ENCODE measurements at regions not wholly inside any gene's neighbourhood (a gene's known extent, or its start where the extent isn't known, plus 50 kb on each side); places are given as distances from the start of the nearest gene placed in this dataset.

GRCh38 chr20:22373164-22373895, 211.0 kb downstream of the FOXA2 start:
- no peak for DNase-seq

- no peak for DNase-seq
Observed at GRCh38 chr20:22371843-22372242, 212.5 kb downstream of the FOXA2 start.

GRCh38 chr20:22370137-22370536, 214.2 kb downstream of the FOXA2 start:
- DNase-seq, result no peak

GRCh38 chr20:22369100-22369499, 215.3 kb downstream of the FOXA2 start:
- no peak for DNase-seq

- DNase-seq, result no peak
Observed at GRCh38 chr20:22368235-22368634, 216.1 kb downstream of the FOXA2 start.

- no peak for DNase-seq
Observed at GRCh38 chr20:22366631-22367030, 217.7 kb downstream of the FOXA2 start.

GRCh38 chr20:22354647-22355046, 229.7 kb downstream of the FOXA2 start:
- no peak for DNase-seq

- DNase-seq, result no peak
Observed at GRCh38 chr20:22353586-22353985, 230.8 kb downstream of the FOXA2 start.

- DNase-seq, result no peak
Observed at GRCh38 chr20:22352019-22352418, 232.4 kb downstream of the FOXA2 start.

GRCh38 chr20:22350624-22351023, 233.7 kb downstream of the FOXA2 start:
- no peak for DNase-seq

- no peak for DNase-seq
Observed at GRCh38 chr20:22348010-22348409, 236.4 kb downstream of the FOXA2 start.

GRCh38 chr20:22346716-22347115, 237.7 kb downstream of the FOXA2 start:
- no peak for DNase-seq

- no peak for DNase-seq
Observed at GRCh38 chr20:22343612-22344011, 240.8 kb downstream of the FOXA2 start.

GRCh38 chr20:22342410-22342809, 242.0 kb downstream of the FOXA2 start:
- no peak for DNase-seq

- DNase-seq, result no peak
Observed at GRCh38 chr20:22341508-22341907, 242.9 kb downstream of the FOXA2 start.

GRCh38 chr20:22339946-22340345, 244.4 kb downstream of the FOXA2 start:
- no peak for DNase-seq

- DNase-seq, result peak in 19 of 51 donors; percentile 0 to 54 (median 11)
Observed at GRCh38 chr20:22339091-22339881, 245.1 kb downstream of the FOXA2 start.

GRCh38 chr20:22338140-22338708, 246.1 kb downstream of the FOXA2 start:
- DNase-seq, result no peak

GRCh38 chr20:22335210-22335609, 249.2 kb downstream of the FOXA2 start:
- no peak for DNase-seq

GRCh38 chr20:22333885-22334545, 250.4 kb downstream of the FOXA2 start:
- DNase-seq, result peak in 23 of 51 donors; percentile 1 to 39 (median 14)

GRCh38 chr20:22324505-22324904, 259.9 kb downstream of the FOXA2 start:
- DNase-seq, result no peak

GRCh38 chr20:22322513-22322912, 261.9 kb downstream of the FOXA2 start:
- DNase-seq, result no peak

All from hypothalamus (tissue), 51 donors.